ENCODE measurements at regions not wholly inside any gene's neighbourhood (a gene's known extent, or its start where the extent isn't known, plus 50 kb on each side); places are given as distances from the start of the nearest gene placed in this dataset.
"Not testable (repeated sequence)": the region's sequence is repeated elsewhere in the genome, so short reads cannot be mapped to it uniquely, and the experiment has no call there.

DNA sequence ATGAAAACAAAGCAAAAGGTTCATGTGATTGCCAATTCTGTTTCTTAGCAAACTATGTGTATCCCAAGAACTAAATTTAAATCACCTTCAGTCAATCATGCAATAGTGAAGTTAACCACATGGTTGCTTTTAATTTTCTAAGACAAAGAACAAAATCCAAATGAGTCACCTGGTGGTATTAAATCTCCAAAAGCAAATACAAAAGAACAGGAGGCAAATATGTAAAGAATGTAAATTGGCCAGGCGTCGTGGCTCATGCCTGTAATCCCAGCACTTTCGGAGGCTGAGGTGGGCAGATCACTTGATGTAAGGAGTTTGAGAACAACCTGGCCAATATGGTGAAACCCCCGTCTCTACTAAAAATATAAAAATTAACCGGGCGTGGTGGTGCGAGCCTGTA is 54.2 kb upstream of the PIK3R4 start:
- ATAC-seq = no peak
- no peak for DNase-seq (ENCODE audit: low spot score)

GRCh38 chr3:130801473-130801872 is 54.8 kb upstream of the PIK3R4 start:
- no peak for ATAC-seq
- DNase-seq (ENCODE audit: low spot score) = no peak

DNA sequence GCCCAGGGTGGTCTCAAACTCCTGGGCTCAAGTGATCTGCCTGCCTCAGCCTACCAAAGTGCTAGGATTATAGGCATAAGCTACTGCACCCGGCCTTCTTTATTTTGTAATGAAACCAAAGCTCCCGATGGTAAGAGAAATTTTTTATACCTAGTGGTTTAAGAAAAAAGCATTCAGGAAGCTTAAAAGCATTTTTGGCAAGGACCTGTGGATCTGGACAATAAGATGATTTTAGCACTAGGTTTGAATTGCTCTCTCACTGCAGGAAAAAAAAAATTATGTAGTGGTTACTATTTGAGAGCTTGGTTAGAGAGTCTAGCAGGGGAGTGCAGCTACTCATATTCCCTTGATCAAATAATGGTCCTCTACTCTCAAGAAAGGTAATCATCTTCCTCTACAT is 64.9 kb upstream of the PIK3R4 start:
- no peak for DNase-seq (ENCODE audit: low spot score)
- no peak for ATAC-seq

- DNase-seq (ENCODE audit: low spot score) = no peak
- no peak for ATAC-seq
These were observed 68.3 kb upstream of the PIK3R4 start for GRCh38 chr3:130814691-130815472.

DNA sequence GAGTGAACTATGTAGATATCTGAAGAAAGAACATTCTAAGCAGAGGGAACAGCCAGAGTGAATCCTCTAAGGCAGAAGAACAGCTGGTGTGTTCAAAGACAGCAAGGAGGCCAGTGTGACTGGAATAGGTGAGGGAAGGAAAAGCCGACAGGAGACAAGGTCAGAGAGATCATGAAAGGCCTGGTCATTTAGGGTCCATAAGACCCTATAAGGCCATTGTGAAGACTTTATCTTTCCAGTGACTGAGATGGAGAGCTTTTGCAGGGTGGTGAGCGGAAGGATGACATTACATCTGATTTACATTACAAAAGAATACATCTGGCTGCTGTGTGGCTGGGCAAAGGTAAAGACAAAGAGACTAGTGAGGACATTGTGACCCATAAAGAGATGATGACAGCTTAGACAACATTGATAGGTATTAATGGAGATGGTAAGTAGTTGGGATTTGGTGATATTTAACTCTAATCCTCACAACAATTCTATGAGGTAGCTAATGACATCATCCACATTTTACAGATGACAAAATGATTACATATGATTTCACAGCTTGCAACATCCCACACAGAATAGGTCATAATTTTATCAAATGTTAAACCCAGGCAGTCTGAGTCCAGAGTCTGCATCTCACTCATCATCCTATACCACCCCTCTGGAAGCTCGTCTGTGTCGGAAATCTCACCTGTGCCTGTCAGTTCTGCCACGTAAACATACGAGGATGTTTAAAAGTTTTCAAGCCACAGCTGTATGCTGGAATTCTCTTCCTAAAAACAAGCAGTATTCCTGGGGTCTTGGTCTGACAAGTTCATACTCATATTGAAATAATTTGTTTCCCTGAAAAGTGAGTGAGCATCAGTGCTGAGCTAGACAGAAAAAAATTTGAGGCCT is 70.2 kb upstream of the PIK3R4 start:
- ATAC-seq = no peak
- no peak for DNase-seq (ENCODE audit: low spot score)

- not testable (repeated sequence) for DNase-seq (ENCODE audit: low spot score); ATAC-seq
These were observed 71.4 kb upstream of the PIK3R4 start for GRCh38 chr3:130818066-130818465.

- DNase-seq (ENCODE audit: low spot score) (no peak), ATAC-seq (peak; percentile 46)
These were observed 72.9 kb upstream of the ATP2C1 start for GRCh38 chr3:130820976-130821375.

DNA sequence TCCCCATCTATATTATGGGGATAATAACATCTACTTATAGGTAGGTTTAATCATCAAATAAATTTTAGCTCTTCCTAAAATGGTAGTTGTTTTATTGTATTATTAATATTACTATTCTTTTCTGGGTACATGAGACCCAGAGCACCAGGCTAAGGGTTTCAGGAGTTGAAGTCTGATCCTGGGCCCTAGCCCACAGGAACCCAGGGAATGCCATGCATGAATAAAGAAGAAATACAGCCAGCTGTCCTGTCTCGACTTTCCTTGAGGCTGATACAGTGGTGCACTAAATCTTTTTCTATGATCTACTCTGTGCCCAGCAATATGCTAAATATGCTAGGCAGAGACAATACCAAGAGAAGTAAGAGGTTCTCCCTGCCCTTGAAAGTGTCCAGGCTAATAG is 72.1 kb upstream of the ATP2C1 start:
- ATAC-seq (no peak), DNase-seq (ENCODE audit: low spot score) (no peak)

GRCh38 chr3:130823241-130823884 is 70.5 kb upstream of the ATP2C1 start:
- DNase-seq (ENCODE audit: low spot score) = no peak

GRCh38 chr3:130823996-130824395 is 69.9 kb upstream of the ATP2C1 start:
- ATAC-seq = no peak
- no peak for DNase-seq (ENCODE audit: low spot score)

More at GRCh38 chr3:130823241-130823884, 70.5 kb upstream of the ATP2C1 start:
- no peak for ATAC-seq

DNA sequence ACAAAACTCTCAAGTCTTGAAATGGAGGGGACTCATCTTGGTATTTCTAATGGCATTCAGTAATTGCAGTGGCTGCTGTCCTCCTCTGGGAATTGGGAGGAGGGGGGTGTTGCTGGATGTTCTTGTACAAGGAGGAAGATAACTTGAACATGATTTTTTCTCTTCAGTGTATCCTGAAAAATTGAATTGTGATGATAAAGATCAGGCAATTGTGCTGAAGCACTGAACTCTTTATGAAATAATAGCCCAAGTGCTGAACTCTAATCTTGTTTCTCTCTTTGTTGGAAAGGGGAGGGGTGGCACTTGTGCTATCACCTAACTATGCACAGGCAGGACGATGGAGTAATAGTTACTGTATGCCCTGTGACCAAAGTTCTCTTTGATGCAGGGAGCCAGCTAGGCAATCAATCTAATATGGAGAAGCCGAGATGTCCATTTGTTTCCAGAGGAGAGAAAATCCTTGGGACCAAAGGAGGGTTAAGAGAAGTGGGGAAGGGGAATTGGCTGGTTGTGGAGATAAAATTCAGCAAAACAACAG is 68.1 kb upstream of the ATP2C1 start:
- no peak for ATAC-seq
- no peak for DNase-seq (ENCODE audit: low spot score)

- DNase-seq (ENCODE audit: low spot score) (no peak), ATAC-seq (no peak)
These were observed 67.2 kb upstream of the ATP2C1 start for GRCh38 chr3:130826516-130827182.

GRCh38 chr3:130827486-130827885 is 66.4 kb upstream of the ATP2C1 start:
- ATAC-seq (no peak), DNase-seq (ENCODE audit: low spot score) (no peak)

GRCh38 chr3:130828948-130829947 is 64.6 kb upstream of the ATP2C1 start:
- ATAC-seq = no peak
- DNase-seq (ENCODE audit: low spot score) = no peak

DNA sequence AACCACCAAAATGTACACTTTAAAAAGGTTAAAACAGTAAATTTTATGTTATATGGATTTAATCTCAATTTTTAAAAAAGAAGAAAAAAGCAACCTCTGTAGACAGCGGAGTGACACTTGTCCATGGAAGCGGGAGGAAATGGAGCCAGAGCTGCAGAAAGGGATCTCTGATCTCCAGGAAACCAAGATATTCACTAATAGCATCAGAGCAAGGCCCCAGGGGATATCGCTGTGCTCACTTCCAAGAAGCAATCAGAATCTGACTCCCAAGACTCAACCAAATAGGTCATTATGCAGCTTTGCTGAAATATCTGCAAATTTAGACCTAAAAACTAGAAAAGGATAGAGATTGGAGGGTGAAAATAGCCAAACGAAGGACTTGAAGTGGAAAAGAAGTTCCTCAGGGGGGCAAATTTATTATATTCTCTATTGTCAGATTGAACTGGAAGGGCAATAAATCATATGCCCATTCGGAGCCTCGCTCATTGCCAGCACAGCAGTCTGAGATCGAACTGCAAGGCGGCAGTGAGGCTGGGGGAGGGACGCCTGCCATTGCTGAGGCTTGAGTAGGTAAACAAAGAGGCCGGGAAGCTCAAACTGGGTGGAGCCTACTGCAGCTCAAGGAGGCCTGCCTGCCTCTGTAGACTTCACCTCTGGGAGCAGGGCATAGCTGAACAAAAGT is 62.0 kb upstream of the ATP2C1 start:
- ATAC-seq (no peak), DNase-seq (ENCODE audit: low spot score) (no peak)

DNA sequence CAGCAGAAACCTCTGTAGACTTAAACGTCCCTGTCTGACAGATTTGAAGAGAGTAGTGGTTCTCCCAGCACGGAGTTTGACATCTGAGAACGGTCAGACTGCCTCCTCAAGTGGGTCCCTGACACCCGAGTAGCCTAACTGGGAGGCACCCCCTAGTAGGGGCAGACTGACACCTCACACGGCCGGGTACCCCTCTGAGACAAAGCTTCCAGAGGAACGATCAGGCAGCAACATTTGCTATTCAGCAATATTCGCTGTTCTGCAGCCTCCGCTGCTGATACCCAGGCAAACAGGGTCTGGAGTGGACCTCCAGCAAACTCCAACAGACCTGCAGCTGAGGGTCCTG is 61.5 kb upstream of the ATP2C1 start:
- DNase-seq (ENCODE audit: low spot score); ATAC-seq: not testable (repeated sequence)

GRCh38 chr3:130834476-130834875 is 59.4 kb upstream of the ATP2C1 start:
- no peak for DNase-seq (ENCODE audit: low spot score)
- no peak for ATAC-seq

- ATAC-seq (no peak), DNase-seq (ENCODE audit: low spot score) (no peak)
These were observed 58.4 kb upstream of the ATP2C1 start for GRCh38 chr3:130835483-130835882.
